ENCODE measurements at regions not wholly inside any gene's neighbourhood (a gene's known extent, or its start where the extent isn't known, plus 50 kb on each side); places are given as distances from the start of the nearest gene placed in this dataset.

- TF ChIP-seq, protein P1, sequence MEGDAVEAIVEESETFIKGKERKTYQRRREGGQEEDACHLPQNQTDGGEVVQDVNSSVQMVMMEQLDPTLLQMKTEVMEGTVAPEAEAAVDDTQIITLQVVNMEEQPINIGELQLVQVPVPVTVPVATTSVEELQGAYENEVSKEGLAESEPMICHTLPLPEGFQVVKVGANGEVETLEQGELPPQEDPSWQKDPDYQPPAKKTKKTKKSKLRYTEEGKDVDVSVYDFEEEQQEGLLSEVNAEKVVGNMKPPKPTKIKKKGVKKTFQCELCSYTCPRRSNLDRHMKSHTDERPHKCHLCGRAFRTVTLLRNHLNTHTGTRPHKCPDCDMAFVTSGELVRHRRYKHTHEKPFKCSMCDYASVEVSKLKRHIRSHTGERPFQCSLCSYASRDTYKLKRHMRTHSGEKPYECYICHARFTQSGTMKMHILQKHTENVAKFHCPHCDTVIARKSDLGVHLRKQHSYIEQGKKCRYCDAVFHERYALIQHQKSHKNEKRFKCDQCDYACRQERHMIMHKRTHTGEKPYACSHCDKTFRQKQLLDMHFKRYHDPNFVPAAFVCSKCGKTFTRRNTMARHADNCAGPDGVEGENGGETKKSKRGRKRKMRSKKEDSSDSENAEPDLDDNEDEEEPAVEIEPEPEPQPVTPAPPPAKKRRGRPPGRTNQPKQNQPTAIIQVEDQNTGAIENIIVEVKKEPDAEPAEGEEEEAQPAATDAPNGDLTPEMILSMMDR (IDR thresholded peaks at IDR 0.05): no peak
- no peak for TF ChIP-seq POLR2A (IDR thresholded peaks at IDR 0.05)
Measured at GRCh38 chr1:199522338-199522737, 505.2 kb upstream of the NR5A2 start.

Measured in thyroid gland (tissue), 4 donors.